Loucy (cell line): ENCODE measurements at regions not wholly inside any gene's neighbourhood (a gene's known extent, or its start where the extent isn't known, plus 50 kb on each side); places are given as distances from the start of the nearest gene placed in this dataset.

Source experiments
- EZH2phosphoT487 ChIP-seq: fragments of 200-600 bp; IDR thresholded peaks from 2 replicates; pipeline ENCODE4 v1.6.1; 2018; ENCODE audit warnings: antibody characterized with exemption, mild to moderate bottlenecking, moderate library complexity, borderline replicate concordance
- TF ChIP-seq, protein P1 (sequence below): fragments of 200-600 bp; sonication (generic); conservative IDR thresholded peaks from 2 replicates; pipeline ENCODE4 v1.5.1; 2014; ENCODE audit warnings: mild to moderate bottlenecking, antibody characterized with exemption, low read length

DNA sequence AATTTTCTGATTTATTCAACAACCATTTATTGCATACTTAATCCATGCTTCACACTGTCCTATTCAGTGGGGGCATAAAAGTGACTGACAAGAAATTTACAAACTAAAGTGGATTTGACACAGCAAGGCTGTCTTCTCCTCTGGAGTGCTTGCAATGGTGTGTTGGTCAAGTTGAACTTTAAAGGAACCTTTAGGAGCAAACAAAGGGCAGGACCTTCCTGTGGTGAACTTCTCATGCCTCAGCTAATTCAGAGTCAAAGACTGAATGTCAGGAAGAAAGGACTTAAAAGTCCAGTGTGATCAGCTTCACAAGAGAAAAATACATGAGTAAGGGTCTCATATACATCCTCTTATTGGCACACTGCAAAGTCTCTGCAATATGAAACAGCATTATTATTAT lies 60.8 kb upstream of the TENT5A start:
- TF ChIP-seq, protein P1, sequence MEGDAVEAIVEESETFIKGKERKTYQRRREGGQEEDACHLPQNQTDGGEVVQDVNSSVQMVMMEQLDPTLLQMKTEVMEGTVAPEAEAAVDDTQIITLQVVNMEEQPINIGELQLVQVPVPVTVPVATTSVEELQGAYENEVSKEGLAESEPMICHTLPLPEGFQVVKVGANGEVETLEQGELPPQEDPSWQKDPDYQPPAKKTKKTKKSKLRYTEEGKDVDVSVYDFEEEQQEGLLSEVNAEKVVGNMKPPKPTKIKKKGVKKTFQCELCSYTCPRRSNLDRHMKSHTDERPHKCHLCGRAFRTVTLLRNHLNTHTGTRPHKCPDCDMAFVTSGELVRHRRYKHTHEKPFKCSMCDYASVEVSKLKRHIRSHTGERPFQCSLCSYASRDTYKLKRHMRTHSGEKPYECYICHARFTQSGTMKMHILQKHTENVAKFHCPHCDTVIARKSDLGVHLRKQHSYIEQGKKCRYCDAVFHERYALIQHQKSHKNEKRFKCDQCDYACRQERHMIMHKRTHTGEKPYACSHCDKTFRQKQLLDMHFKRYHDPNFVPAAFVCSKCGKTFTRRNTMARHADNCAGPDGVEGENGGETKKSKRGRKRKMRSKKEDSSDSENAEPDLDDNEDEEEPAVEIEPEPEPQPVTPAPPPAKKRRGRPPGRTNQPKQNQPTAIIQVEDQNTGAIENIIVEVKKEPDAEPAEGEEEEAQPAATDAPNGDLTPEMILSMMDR, result no peak
- no peak for TF ChIP-seq EZH2phosphoT487
